GM12874 (cell line): ENCODE measurements at regions not wholly inside any gene's neighbourhood (a gene's known extent, or its start where the extent isn't known, plus 50 kb on each side); places are given as distances from the start of the nearest gene placed in this dataset.

Source experiments
- TF ChIP-seq, protein P1 (sequence below): IDR thresholded peaks from 2 replicates; pipeline ENCODE4 v1.5.1; 2011; ENCODE audit warnings: low read depth, mild to moderate bottlenecking, control low read depth, low read length, moderate library complexity; ENCODE audit not compliant: insufficient read depth

DNA sequence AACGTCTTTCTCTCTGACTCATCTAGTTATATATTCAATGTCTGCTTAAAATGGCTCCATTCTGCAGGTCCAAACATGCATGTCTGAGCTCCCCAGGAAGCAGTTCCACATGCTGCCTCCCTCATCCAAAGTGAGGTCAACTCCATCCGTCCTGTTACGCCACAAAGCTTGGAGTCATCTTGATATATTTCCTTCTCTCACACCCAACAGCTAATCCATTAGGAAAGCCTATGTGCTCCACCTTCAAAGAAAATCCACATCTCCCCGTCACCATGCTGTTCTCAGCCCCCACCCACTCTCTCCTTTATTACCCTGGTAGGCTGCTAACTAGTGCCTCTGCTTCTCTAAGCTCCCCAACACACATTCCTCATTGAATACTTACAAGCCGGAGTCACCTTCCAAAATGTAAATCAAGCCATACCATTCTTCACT, 130.2 kb upstream of the SYNDIG1 start:
- TF ChIP-seq, protein P1, sequence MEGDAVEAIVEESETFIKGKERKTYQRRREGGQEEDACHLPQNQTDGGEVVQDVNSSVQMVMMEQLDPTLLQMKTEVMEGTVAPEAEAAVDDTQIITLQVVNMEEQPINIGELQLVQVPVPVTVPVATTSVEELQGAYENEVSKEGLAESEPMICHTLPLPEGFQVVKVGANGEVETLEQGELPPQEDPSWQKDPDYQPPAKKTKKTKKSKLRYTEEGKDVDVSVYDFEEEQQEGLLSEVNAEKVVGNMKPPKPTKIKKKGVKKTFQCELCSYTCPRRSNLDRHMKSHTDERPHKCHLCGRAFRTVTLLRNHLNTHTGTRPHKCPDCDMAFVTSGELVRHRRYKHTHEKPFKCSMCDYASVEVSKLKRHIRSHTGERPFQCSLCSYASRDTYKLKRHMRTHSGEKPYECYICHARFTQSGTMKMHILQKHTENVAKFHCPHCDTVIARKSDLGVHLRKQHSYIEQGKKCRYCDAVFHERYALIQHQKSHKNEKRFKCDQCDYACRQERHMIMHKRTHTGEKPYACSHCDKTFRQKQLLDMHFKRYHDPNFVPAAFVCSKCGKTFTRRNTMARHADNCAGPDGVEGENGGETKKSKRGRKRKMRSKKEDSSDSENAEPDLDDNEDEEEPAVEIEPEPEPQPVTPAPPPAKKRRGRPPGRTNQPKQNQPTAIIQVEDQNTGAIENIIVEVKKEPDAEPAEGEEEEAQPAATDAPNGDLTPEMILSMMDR = no peak

DNA sequence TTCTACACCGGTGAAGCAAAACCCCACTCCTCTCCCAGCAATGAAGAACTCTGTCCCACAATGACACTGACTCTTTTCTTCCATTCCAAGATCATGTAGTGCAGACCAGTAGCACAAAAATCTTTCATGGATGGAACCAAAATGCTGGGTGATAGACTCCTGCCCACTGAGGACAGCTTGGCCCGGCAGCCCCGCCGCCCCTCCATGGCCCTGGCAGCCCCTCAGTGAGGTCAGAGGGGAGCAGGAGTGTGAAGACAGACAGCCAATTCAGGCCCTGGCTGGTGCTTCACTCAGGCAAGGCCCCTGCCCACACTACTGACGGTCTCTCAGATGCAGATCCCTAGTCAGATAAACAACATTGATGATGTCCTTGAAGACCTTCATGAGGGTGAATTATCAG, 131.9 kb upstream of the SYNDIG1 start:
- TF ChIP-seq, protein P1 = no peak

DNA sequence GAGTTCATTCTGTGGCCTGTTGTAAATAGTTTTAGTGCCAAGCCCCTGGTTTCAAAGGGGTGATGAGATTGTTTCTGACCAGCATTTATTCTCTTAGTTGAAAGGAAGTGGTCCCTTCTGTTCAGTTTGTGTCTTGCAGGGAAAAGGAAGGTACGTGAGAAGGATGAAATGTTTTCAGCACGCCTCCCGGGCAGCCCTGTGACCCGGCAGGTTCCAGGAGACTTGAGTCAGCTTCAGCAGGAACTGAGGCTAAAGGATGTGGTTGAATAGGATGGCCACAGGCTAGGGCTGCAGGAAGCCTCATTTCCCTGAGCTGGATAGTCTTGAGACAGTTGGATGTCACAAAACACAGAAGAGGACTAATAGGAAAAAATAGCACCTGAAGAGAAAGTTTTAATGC, 132.4 kb upstream of the SYNDIG1 start:
- TF ChIP-seq, protein P1 = no peak

- TF ChIP-seq, protein P1 = no peak
Observed at GRCh38 chr20:24334830-24335229, 134.6 kb upstream of the SYNDIG1 start.

GRCh38 chr20:24332956-24333355, 136.5 kb upstream of the SYNDIG1 start:
- TF ChIP-seq, protein P1 = no peak

GRCh38 chr20:24331939-24332338, 137.5 kb upstream of the SYNDIG1 start:
- TF ChIP-seq, protein P1 = no peak

GRCh38 chr20:24328901-24329300, 140.5 kb upstream of the SYNDIG1 start:
- TF ChIP-seq, protein P1 = no peak

DNA sequence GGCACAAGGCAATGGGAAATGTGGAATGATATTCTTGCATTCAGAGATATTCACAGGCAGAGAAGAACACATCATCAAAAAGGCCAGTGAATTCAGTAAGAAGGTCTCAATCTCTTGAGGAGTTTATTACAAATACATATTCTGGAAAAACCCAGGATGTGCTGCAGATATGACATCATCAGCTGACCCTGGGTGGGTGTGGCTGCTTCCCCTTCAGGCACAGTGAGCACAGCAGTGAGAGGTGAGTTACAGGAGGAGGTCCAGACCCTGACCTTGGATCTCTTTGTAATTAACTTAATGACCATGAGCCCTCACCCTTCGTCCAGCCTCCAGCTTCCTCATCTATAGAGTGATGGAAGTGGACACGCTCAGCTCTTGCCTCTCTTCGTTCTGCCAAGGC, 147.5 kb upstream of the SYNDIG1 start:
- TF ChIP-seq, protein P1 = no peak
